NCI-H2227 (cell line): ENCODE measurements at regions not wholly inside any gene's neighbourhood (a gene's known extent, or its start where the extent isn't known, plus 50 kb on each side); places are given as distances from the start of the nearest gene placed in this dataset.
"Not testable (repeated sequence)": the region's sequence is repeated elsewhere in the genome, so short reads cannot be mapped to it uniquely, and the experiment has no call there.

Source experiments
- DNase-seq: peaks from one replicate; lab custom pipeline; 2025; ENCODE audit not compliant: unreplicated experiment; lab: John Stamatoyannopoulos, UW

- DNase-seq: no peak
Observed at GRCh38 chr6:56749632-56750151, 107.0 kb upstream of the DST start.

- no peak for DNase-seq
Observed at GRCh38 chr6:56746767-56747504, 104.2 kb upstream of the DST start.

GRCh38 chr6:56745971-56746370 lies 103.3 kb upstream of the DST start:
- no peak for DNase-seq

GRCh38 chr6:56745081-56745480 lies 102.4 kb upstream of the DST start:
- DNase-seq: no peak

- no peak for DNase-seq
Observed at GRCh38 chr6:56744528-56744927, 101.8 kb upstream of the DST start.

GRCh38 chr6:56742122-56742791 lies 99.6 kb upstream of the DST start:
- no peak for DNase-seq

- no peak for DNase-seq
Observed at GRCh38 chr6:56741472-56741871, 98.8 kb upstream of the DST start.

- DNase-seq: no peak
Observed at GRCh38 chr6:56739836-56740815, 97.4 kb upstream of the DST start.

GRCh38 chr6:56736804-56737203 lies 94.1 kb upstream of the DST start:
- DNase-seq: no peak

- DNase-seq: no peak
Observed at GRCh38 chr6:56734335-56734734, 91.6 kb upstream of the DST start.

GRCh38 chr6:56733211-56733697 lies 90.6 kb upstream of the DST start:
- no peak for DNase-seq

GRCh38 chr6:56732517-56732916 lies 89.8 kb upstream of the DST start:
- DNase-seq: no peak

GRCh38 chr6:56730663-56731529 lies 88.2 kb upstream of the DST start:
- no peak for DNase-seq

- DNase-seq: no peak
Observed at GRCh38 chr6:56729719-56730118, 87.0 kb upstream of the DST start.

GRCh38 chr6:56729166-56729565 lies 86.5 kb upstream of the DST start:
- DNase-seq: not testable (repeated sequence)

- DNase-seq: no peak
Observed at GRCh38 chr6:56727097-56727850, 84.6 kb upstream of the DST start.

GRCh38 chr6:56725254-56725653 lies 82.6 kb upstream of the DST start:
- DNase-seq: no peak

- no peak for DNase-seq
Observed at GRCh38 chr6:56724455-56724854, 81.8 kb upstream of the DST start.

- no peak for DNase-seq
Observed at GRCh38 chr6:56720882-56721281, 78.2 kb upstream of the DST start.
